ENCODE measurements at regions not wholly inside any gene's neighbourhood (a gene's known extent, or its start where the extent isn't known, plus 50 kb on each side); places are given as distances from the start of the nearest gene placed in this dataset.

DNA sequence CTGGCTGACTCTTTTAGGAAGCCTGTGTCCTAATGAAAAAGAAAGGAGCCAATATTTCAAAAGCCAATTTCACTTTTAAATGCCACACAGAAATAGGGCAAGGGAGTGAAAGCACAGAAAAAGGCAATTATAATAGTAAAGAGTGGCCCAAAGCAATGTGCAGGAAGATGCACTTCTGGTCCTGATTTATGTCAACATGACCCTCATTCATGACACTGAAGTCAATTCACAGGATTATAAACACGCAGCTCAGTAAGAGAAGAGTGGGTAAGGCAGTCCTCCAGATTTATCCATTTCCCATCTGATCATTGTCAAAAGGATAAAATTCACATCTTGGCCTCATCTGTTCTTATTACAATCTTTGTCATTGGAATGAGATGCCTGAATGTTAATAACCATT lies 1049.7 kb upstream of the RAG2 start:
- no peak for TF ChIP-seq TAF1 (IDR thresholded peaks at IDR 0.05; ENCODE audit: borderline replicate concordance, low read depth, low read length)
- TF ChIP-seq POLR2A (IDR thresholded peaks at IDR 0.05; ENCODE audit: low read depth, low read length): no peak
- TF ChIP-seq POLR2AphosphoS5 (IDR thresholded peaks at IDR 0.05; ENCODE audit: low read depth, low read length): no peak
